SK-N-SH (cell line): ENCODE measurements at regions not wholly inside any gene's neighbourhood (a gene's known extent, or its start where the extent isn't known, plus 50 kb on each side); places are given as distances from the start of the nearest gene placed in this dataset.

Experiments
- CTCF ChIA-PET: fragments of 300-600, 350-600 bp; formaldehyde crosslinking; extraction: SDS; loops from one replicate; lab custom pipeline; 2021; lab: Yijun Ruan, JAX
- POLR2A ChIA-PET: fragments of 350-600 bp; sonication (Branson Sonifier 250); formaldehyde crosslinking; extraction: SDS; loops from one replicate; lab custom pipeline; 2020; ENCODE audit warnings: antibody characterized with exemption, inconsistent platforms; lab: Yijun Ruan, JAX
- DNase-seq: peaks from one replicate; pipeline ENCODE4 v3.0.0; 2012
- H2AFZ ChIP-seq: fragments of 200-600 bp; sonication (generic); 2 replicates; pipeline ENCODE4 v1.8.1; 2016; ENCODE audit warnings: antibody characterized with exemption, mild to moderate bottlenecking, low read depth
- H3F3A ChIP-seq: fragments of 200-600 bp; sonication (generic); replicated peaks from 2 replicates; pipeline ENCODE3; 2016; ENCODE audit warnings: antibody characterized with exemption, mild to moderate bottlenecking; ENCODE audit not compliant: insufficient read depth
- H3K27ac ChIP-seq, 2 experiments: fragments of 200-500 bp in 1 of 2; fragments of 200-600 bp in 1 of 2; sonication (Bioruptor generic) in 1 of 2; sonication (generic), shearing (Covaris generic) in 1 of 2; 2 replicates each; pipeline versions ENCODE4 v1.5.1 to v1.6.1; 2014 to 2016; ENCODE audit warnings: low read depth in 2 of 2, inconsistent platforms in 1 of 2, low read length in 1 of 2, mild to moderate bottlenecking in 1 of 2, mixed read lengths in 1 of 2
- H3K27me3 ChIP-seq: fragments of 200-600 bp; sonication (generic), shearing (Covaris generic); 2 replicates; pipeline ENCODE4 v1.6.1; 2016; ENCODE audit warnings: mixed run types; ENCODE audit not compliant: insufficient read depth
- H3K36me3 ChIP-seq, 2 experiments: fragments of 200-500 bp in 1 of 2; fragments of 200-600 bp in 1 of 2; sonication (Bioruptor generic) in 1 of 2; sonication (generic) in 1 of 2; replicated peaks in 1 of 2; 2 replicates each; pipeline versions ENCODE3 to v1.5.1; 2014 to 2016; ENCODE audit warnings: low read length in 1 of 2, mild to moderate bottlenecking in 1 of 2; ENCODE audit not compliant: insufficient read depth in 2 of 2, control insufficient read depth in 1 of 2
- H3K4me1 ChIP-seq, 2 experiments: fragments of 200-500 bp in 1 of 2; fragments of 200-600 bp in 1 of 2; sonication (Bioruptor generic) in 1 of 2; sonication (generic), shearing (Covaris generic) in 1 of 2; 2 replicates each; pipeline versions ENCODE4 v1.5.1 to v1.6.1; 2014 to 2016; ENCODE audit warnings: low read depth in 1 of 2, low read length in 1 of 2, mixed run types in 1 of 2; ENCODE audit not compliant: insufficient read depth in 2 of 2, control insufficient read depth in 1 of 2
- H3K4me2 ChIP-seq: fragments of 200-600 bp; sonication (generic), shearing (Covaris generic); 2 replicates; pipeline ENCODE4 v1.6.1; 2017; ENCODE audit warnings: mixed run types
- H3K4me3 ChIP-seq, 2 experiments: fragments of 200-500 bp in 1 of 2; fragments of 200-600 bp in 1 of 2; sonication (Bioruptor generic) in 1 of 2; sonication (generic), shearing (Covaris generic) in 1 of 2; 2 replicates each; pipeline versions ENCODE4 v1.5.1 to v1.8.1; 2014 to 2016; ENCODE audit warnings: low read depth in 2 of 2, inconsistent platforms in 1 of 2, low read length in 1 of 2, mild to moderate bottlenecking in 1 of 2, mixed read lengths in 1 of 2, moderate library complexity in 1 of 2
- H3K79me2 ChIP-seq: fragments of 200-600 bp; sonication (generic); 2 replicates; pipeline ENCODE4 v1.8.1; 2017; ENCODE audit warnings: mild to moderate bottlenecking; ENCODE audit not compliant: insufficient read depth
- H3K9ac ChIP-seq: fragments of 200-600 bp; sonication (generic); 2 replicates; pipeline ENCODE4 v1.6.1; 2017; ENCODE audit warnings: mixed run types
- H3K9me2 ChIP-seq: fragments of 200-600 bp; sonication (generic); 2 replicates; pipeline ENCODE4 v1.6.1; 2017; ENCODE audit warnings: mixed run types
- H3K9me3 ChIP-seq: fragments of 200-600 bp; sonication (generic); 2 replicates; pipeline ENCODE4 v1.6.1; 2017; ENCODE audit warnings: mixed run types, mild to moderate bottlenecking, moderate library complexity
- H4K20me1 ChIP-seq: fragments of 200-600 bp; sonication (generic); 2 replicates; pipeline ENCODE4 v1.6.1; 2017; ENCODE audit warnings: mild to moderate bottlenecking, mixed run types; ENCODE audit not compliant: insufficient read depth
- CHD2 ChIP-seq: fragments of 150-350 bp; IDR thresholded peaks from 2 replicates; pipeline ENCODE4 v1.6.1; 2018; ENCODE audit warnings: low read length; ENCODE audit not compliant: partially characterized antibody
- ELF1 ChIP-seq: IDR thresholded peaks from 2 replicates; pipeline ENCODE4 v1.4.0; 2012
- EP300 ChIP-seq, 2 experiments: IDR thresholded peaks; 2 replicates each; pipeline versions ENCODE4 v1.4.0 to v1.6.1; 2012; ENCODE audit warnings: borderline replicate concordance in 1 of 2, low read depth in 1 of 2, low read length in 1 of 2
- EZH2phosphoT487 ChIP-seq: fragments of 200-600 bp; sonication (generic); IDR thresholded peaks from 2 replicates; pipeline ENCODE4 v1.6.1; 2017; ENCODE audit warnings: low read depth, mixed run types, mild to moderate bottlenecking, antibody characterized with exemption, moderate library complexity, borderline replicate concordance
- FOSL2 ChIP-seq: IDR thresholded peaks from 2 replicates; pipeline ENCODE4 v1.4.0; 2012; ENCODE audit warnings: low read depth, mild to moderate bottlenecking, moderate library complexity, borderline replicate concordance
- FOXJ3 ChIP-seq: sonication (generic); formaldehyde crosslinking; IDR thresholded peaks from 2 replicates; pipeline ENCODE4 v1.5.1; 2020; ENCODE audit warnings: mild to moderate bottlenecking, missing genetic modification reagents
- FOXM1 ChIP-seq: IDR thresholded peaks from 2 replicates; pipeline ENCODE4 v1.4.0; 2012; ENCODE audit warnings: low read depth, mild to moderate bottlenecking
- GATA2 ChIP-seq: sonication (generic); formaldehyde crosslinking; IDR thresholded peaks from 2 replicates; pipeline ENCODE4 v1.5.0; 2020; ENCODE audit warnings: mild to moderate bottlenecking, missing genetic modification reagents
- MXI1 ChIP-seq: IDR thresholded peaks from 2 replicates; pipeline ENCODE4 v1.6.1; 2012; ENCODE audit warnings: mild to moderate bottlenecking, low read depth, low read length, improper control_type of control experiment
- NFIC ChIP-seq: IDR thresholded peaks from 2 replicates; pipeline ENCODE4 v1.4.0; 2012; ENCODE audit warnings: borderline replicate concordance
- NRF1 ChIP-seq: IDR thresholded peaks from 2 replicates; pipeline ENCODE4 v1.6.1; 2012; ENCODE audit warnings: low read depth, mild to moderate bottlenecking, low read length
- PBX3 ChIP-seq: IDR thresholded peaks from 2 replicates; pipeline ENCODE4; 2012
- POLR2AphosphoS5 ChIP-seq: IDR thresholded peaks from 2 replicates; pipeline ENCODE4 v1.6.1; 2012; ENCODE audit warnings: low read depth, low read length
- RAD21 ChIP-seq: IDR thresholded peaks from 2 replicates; pipeline ENCODE4 v1.6.1; 2012; ENCODE audit warnings: mild to moderate bottlenecking, low read length
- RCOR1 ChIP-seq: fragments of 150-350 bp; IDR thresholded peaks from 2 replicates; pipeline ENCODE4 v1.6.1; 2017; ENCODE audit warnings: antibody characterized with exemption, low read length
- SIN3A ChIP-seq: IDR thresholded peaks from 2 replicates; pipeline ENCODE4 v1.6.1; 2012; ENCODE audit warnings: low read depth, mild to moderate bottlenecking, low read length, moderate library complexity, borderline replicate concordance
- SMC3 ChIP-seq: IDR thresholded peaks from 2 replicates; pipeline ENCODE4 v1.6.1; 2012; ENCODE audit warnings: low read depth, low read length, improper control_type of control experiment
- TAF1 ChIP-seq: IDR thresholded peaks from 2 replicates; pipeline ENCODE4 v1.6.1; 2012; ENCODE audit warnings: low read depth, mild to moderate bottlenecking, low read length, moderate library complexity, borderline replicate concordance
- TCF12 ChIP-seq: IDR thresholded peaks from 2 replicates; pipeline ENCODE4 v1.4.0; 2012
- TEAD4 ChIP-seq: IDR thresholded peaks from 2 replicates; pipeline ENCODE4 v1.4.0; 2012; ENCODE audit warnings: mild to moderate bottlenecking, borderline replicate concordance; ENCODE audit not compliant: insufficient read depth
- USF1 ChIP-seq: IDR thresholded peaks from 2 replicates; pipeline ENCODE4 v1.4.0; 2012; ENCODE audit warnings: low read depth, borderline replicate concordance
- WGBS: methylation state at CpG from one replicate; pipeline ENCODE4 v1.1.6; 2017; ENCODE audit warnings: low lambda C conversion rate; 5-methylcytosine and 5-hydroxymethylcytosine counted together
- TF ChIP-seq, protein P1 (sequence below): IDR thresholded peaks from 2 replicates; pipeline ENCODE4 v1.4.0; 2012; ENCODE audit warnings: low read depth
- TF ChIP-seq, protein P2 (sequence below): fragments of 150-350 bp; IDR thresholded peaks from 2 replicates; pipeline ENCODE4 v1.6.1; 2017; ENCODE audit warnings: antibody characterized with exemption, low read length, low read depth, borderline replicate concordance
- TF ChIP-seq, protein P3 (sequence below): fragments of 150-350 bp; IDR thresholded peaks from 2 replicates; pipeline ENCODE4 v1.6.1; 2016; ENCODE audit warnings: mild to moderate bottlenecking, low read depth, low read length

DNA sequence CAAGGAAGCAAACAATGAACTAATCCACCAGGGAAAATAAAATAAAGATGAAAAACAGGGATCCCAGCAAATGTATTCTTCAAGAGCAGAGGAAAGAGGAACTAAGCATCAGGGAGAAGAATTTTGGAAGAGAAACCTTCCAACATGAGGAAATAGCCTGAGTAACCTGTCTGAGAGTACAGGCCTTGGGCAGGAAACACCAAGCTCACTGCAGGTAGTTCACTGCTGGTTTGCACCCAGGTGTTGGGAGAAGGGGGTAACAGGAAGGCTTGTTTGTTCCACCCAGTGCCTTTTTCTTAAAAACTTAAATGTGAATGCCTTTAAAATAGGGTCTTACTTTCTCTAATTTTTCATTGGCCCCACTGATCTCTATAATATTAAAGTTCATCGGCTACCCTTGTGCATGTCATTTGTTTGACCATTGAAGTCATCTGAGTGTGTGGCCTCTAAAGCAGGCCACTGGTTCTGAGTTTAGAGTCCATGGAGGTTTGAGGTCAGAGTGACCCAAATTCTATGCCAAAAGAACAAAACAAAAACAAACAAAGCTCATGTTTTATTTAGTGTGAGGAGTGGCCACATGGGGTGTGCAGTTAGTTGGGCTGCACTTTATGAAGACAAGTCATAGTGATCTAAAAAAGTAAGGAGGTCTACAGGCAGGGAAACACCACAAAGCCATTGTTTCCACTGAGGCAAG lies 62.9 kb upstream of the COX10 start:
- ChIA-PET CTCF (interaction anchor here (0.7 kb wide), 1 partner anchor 111 kb away, joined by 3 read pairs; no protein-coding TSS in a partner anchor), POLR2A (no interaction called here)
- no peak for DNase-seq
- Histone ChIP-seq H3K4me1 (no peaks in the 10 kb centered on the region), H3K27me3 (no peaks in the 10 kb centered on the region), H3K27ac (no peak overlapping the region), H3F3A (no peaks in the 10 kb centered on the region), H2AFZ (no peak overlapping the region), H3K4me2 (no peak overlapping the region), H3K79me2 (no peaks in the 10 kb centered on the region), H3K4me3 (no peak overlapping the region), H3K9me2 (no peaks in the 10 kb centered on the region), H3K9me3 (no peaks in the 10 kb centered on the region), H3K9ac (no peak overlapping the region), H4K20me1 (no peaks in the 10 kb centered on the region), H3K36me3 (no peaks in the 10 kb centered on the region)
- TF ChIP-seq, protein P1, sequence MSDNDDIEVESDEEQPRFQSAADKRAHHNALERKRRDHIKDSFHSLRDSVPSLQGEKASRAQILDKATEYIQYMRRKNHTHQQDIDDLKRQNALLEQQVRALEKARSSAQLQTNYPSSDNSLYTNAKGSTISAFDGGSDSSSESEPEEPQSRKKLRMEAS: no peak
- TF ChIP-seq MXI1: no peak
- TF ChIP-seq FOSL2: no peak
- TF ChIP-seq EP300 (IDR thresholded peaks at IDR 0.05; ENCODE audit: borderline replicate concordance in 1 of 2, low read depth in 1 of 2, low read length in 1 of 2): no peak
- no peak for TF ChIP-seq GATA2 (CRISPR knock-in tag)
- TF ChIP-seq EZH2phosphoT487: no peak
- 85% methylated on average over 1 of the region's 1 CpG for WGBS

- Histone ChIP-seq H3K36me3 (no peaks in the 10 kb centered on the region), H4K20me1 (no peaks in the 10 kb centered on the region), H3K9me2 (no peaks in the 10 kb centered on the region), H3K27ac (no peak overlapping the region), H3K4me3 (no peak overlapping the region), H2AFZ (no peak overlapping the region), H3K27me3 (no peaks in the 10 kb centered on the region), H3K9me3 (no peaks in the 10 kb centered on the region), H3K79me2 (no peaks in the 10 kb centered on the region), H3F3A (no peaks in the 10 kb centered on the region), H3K4me2 (no peak overlapping the region), H3K9ac (no peak overlapping the region)
- ChIA-PET POLR2A (no interaction called here), CTCF (no interaction called here)
- DNase-seq: no peak
- WGBS: 57% methylated on average over 2 of the region's 2 CpGs
- TF ChIP-seq, protein P2, sequence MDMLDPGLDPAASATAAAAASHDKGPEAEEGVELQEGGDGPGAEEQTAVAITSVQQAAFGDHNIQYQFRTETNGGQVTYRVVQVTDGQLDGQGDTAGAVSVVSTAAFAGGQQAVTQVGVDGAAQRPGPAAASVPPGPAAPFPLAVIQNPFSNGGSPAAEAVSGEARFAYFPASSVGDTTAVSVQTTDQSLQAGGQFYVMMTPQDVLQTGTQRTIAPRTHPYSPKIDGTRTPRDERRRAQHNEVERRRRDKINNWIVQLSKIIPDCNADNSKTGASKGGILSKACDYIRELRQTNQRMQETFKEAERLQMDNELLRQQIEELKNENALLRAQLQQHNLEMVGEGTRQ: no peak
- TF ChIP-seq TCF12 (no peak), ELF1 (no peak), SMC3 (no peak), PBX3 (no peak), GATA2 (CRISPR knock-in tag) (no peak), USF1 (no peak), POLR2AphosphoS5 (no peak), FOXJ3 (CRISPR knock-in tag) (no peak), TEAD4 (no peak), NRF1 (no peak), RAD21 (no peak), FOXM1 (no peak), SIN3A (no peak), CHD2 (no peak), TAF1 (no peak), FOSL2 (no peak), RCOR1 (no peak), NFIC (no peak)
- TF ChIP-seq, protein P3, sequence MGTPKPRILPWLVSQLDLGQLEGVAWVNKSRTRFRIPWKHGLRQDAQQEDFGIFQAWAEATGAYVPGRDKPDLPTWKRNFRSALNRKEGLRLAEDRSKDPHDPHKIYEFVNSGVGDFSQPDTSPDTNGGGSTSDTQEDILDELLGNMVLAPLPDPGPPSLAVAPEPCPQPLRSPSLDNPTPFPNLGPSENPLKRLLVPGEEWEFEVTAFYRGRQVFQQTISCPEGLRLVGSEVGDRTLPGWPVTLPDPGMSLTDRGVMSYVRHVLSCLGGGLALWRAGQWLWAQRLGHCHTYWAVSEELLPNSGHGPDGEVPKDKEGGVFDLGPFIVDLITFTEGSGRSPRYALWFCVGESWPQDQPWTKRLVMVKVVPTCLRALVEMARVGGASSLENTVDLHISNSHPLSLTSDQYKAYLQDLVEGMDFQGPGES: no peak
- TF ChIP-seq, all 33 proteins: peak for 0
- H3K4me1 ChIP-seq: no peaks in the 10 kb centered on the region
Observed at GRCh38 chr17:14007951-14008350, 61.4 kb upstream of the COX10 start.
